ENCODE measurements at regions not wholly inside any gene's neighbourhood (a gene's known extent, or its start where the extent isn't known, plus 50 kb on each side); places are given as distances from the start of the nearest gene placed in this dataset.

GRCh38 chr13:27713767-27714166 lies 78.5 kb upstream of the GSX1 start:
- no peak for ATAC-seq
- no peak overlapping the region for H3K27ac Mint-ChIP-seq
- Histone ChIP-seq H3K27ac (ENCODE audit: low read length) (no peak overlapping the region), H3K4me1 (ENCODE audit: control insufficient read depth, insufficient read depth, low read length) (no peaks in the 10 kb centered on the region), H3K36me3 (ENCODE audit: control insufficient read depth, insufficient read depth, low read length) (no peaks in the 10 kb centered on the region), H3K9me3 (ENCODE audit: control insufficient read depth, insufficient read depth, low read length) (no peaks in the 10 kb centered on the region), H3K27me3 (ENCODE audit: control insufficient read depth, insufficient read depth, low read length) (no peaks in the 10 kb centered on the region), H3K4me3 (ENCODE audit: low read length) (no peak overlapping the region)
- no peak overlapping the region for H3K4me3 Mint-ChIP-seq
- H3K4me1 Mint-ChIP-seq: no peaks in the 10 kb centered on the region
- TF ChIP-seq CTCF (IDR thresholded peaks at IDR 0.05): no peak
- no peaks in the 10 kb centered on the region for H3K36me3 Mint-ChIP-seq
- H3K27me3 Mint-ChIP-seq (ENCODE audit: low read depth in 2 of 2): peaks cover 2 to 4% of the 10 kb centered on the region in 2 donors
- no peaks in the 10 kb centered on the region for H3K9me3 Mint-ChIP-seq
- no peak for DNase-seq
- WGBS (ENCODE audit: insufficient coverage): 100% methylated on average over 1 of the region's 4 CpGs
- intact Hi-C loops (cut with micrococcal nuclease): loop anchor here (2.0 to 5.0 kb wide), 2 partner anchors 181 to 339 kb away; no protein-coding TSS in a partner anchor

- Histone ChIP-seq H3K9me3 (ENCODE audit: control insufficient read depth, insufficient read depth, low read length) (no peaks in the 10 kb centered on the region), H3K36me3 (ENCODE audit: control insufficient read depth, insufficient read depth, low read length) (no peaks in the 10 kb centered on the region), H3K27me3 (ENCODE audit: control insufficient read depth, insufficient read depth, low read length) (no peaks in the 10 kb centered on the region), H3K27ac (ENCODE audit: low read length) (no peak overlapping the region), H3K4me1 (ENCODE audit: control insufficient read depth, insufficient read depth, low read length) (no peaks in the 10 kb centered on the region), H3K4me3 (ENCODE audit: low read length) (no peak overlapping the region)
- Mint-ChIP-seq H3K4me1 (no peaks in the 10 kb centered on the region), H3K27ac (no peak overlapping the region), H3K36me3 (no peaks in the 10 kb centered on the region), H3K4me3 (no peak overlapping the region), H3K27me3 (ENCODE audit: low read depth in 2 of 2) (peaks cover under 1 to 18% of the 10 kb centered on the region in 2 donors), H3K9me3 (no peaks in the 10 kb centered on the region)
- no peak for TF ChIP-seq CTCF (IDR thresholded peaks at IDR 0.05)
- ATAC-seq (no peak), DNase-seq (no peak)
- 80% methylated on average over 2 of the region's 2 CpGs for WGBS (ENCODE audit: insufficient coverage)
- intact Hi-C loops (cut with micrococcal nuclease): no loop called here
These were observed 70.6 kb upstream of the GSX1 start for GRCh38 chr13:27721681-27722080.

GRCh38 chr13:27728271-27728670 lies 64.0 kb upstream of the GSX1 start:
- no peak for ATAC-seq
- no peaks in the 10 kb centered on the region for H3K27me3 ChIP-seq (ENCODE audit: control insufficient read depth, insufficient read depth, low read length)
- H3K4me1 ChIP-seq (ENCODE audit: control insufficient read depth, insufficient read depth, low read length): peaks cover 11% of the 10 kb centered on the region
- intact Hi-C loops (cut with micrococcal nuclease): no loop called here
- no peaks in the 10 kb centered on the region for H3K9me3 ChIP-seq (ENCODE audit: control insufficient read depth, insufficient read depth, low read length)
- Mint-ChIP-seq H3K27ac (no peak overlapping the region), H3K4me1 (peaks cover 0 to 5% of the 10 kb centered on the region in 2 donors), H3K27me3 (ENCODE audit: low read depth in 2 of 2) (peaks cover 18 to 19% of the 10 kb centered on the region in 2 donors), H3K36me3 (no peaks in the 10 kb centered on the region), H3K9me3 (no peaks in the 10 kb centered on the region), H3K4me3 (no peak overlapping the region)
- no peaks in the 10 kb centered on the region for H3K36me3 ChIP-seq (ENCODE audit: control insufficient read depth, insufficient read depth, low read length)
- WGBS (ENCODE audit: insufficient coverage): 57% methylated on average over 6 of the region's 6 CpGs
- H3K27ac ChIP-seq (ENCODE audit: low read length): no peak overlapping the region
- no peak for TF ChIP-seq CTCF (IDR thresholded peaks at IDR 0.05)
- no peak overlapping the region for H3K4me3 ChIP-seq (ENCODE audit: low read length)
- DNase-seq: no peak

- Histone ChIP-seq H3K9me3 (ENCODE audit: control insufficient read depth, insufficient read depth, low read length) (no peaks in the 10 kb centered on the region), H3K4me3 (ENCODE audit: low read length) (no peak overlapping the region), H3K36me3 (ENCODE audit: control insufficient read depth, insufficient read depth, low read length) (no peaks in the 10 kb centered on the region), H3K27ac (ENCODE audit: low read length) (no peak overlapping the region), H3K27me3 (ENCODE audit: control insufficient read depth, insufficient read depth, low read length) (no peaks in the 10 kb centered on the region), H3K4me1 (ENCODE audit: control insufficient read depth, insufficient read depth, low read length) (peaks cover 11% of the 10 kb centered on the region)
- Mint-ChIP-seq H3K36me3 (no peaks in the 10 kb centered on the region), H3K27me3 (ENCODE audit: low read depth in 2 of 2) (peaks cover 22 to 26% of the 10 kb centered on the region in 2 donors), H3K4me1 (peaks cover 0 to 5% of the 10 kb centered on the region in 2 donors), H3K4me3 (no peak overlapping the region), H3K9me3 (no peaks in the 10 kb centered on the region), H3K27ac (no peak overlapping the region)
- peak in 1 of 2 donors; percentile 11 for DNase-seq
- TF ChIP-seq CTCF (IDR thresholded peaks at IDR 0.05): no peak
- no peak for ATAC-seq
- intact Hi-C loops (cut with micrococcal nuclease): no loop called here
- WGBS (ENCODE audit: insufficient coverage): 47% methylated on average over 6 of the region's 6 CpGs
These were observed 62.1 kb upstream of the GSX1 start for GRCh38 chr13:27730191-27730590.

All from natural killer cell (primary cell).